ENCODE measurements at regions not wholly inside any gene's neighbourhood (a gene's known extent, or its start where the extent isn't known, plus 50 kb on each side); places are given as distances from the start of the nearest gene placed in this dataset.
"Not testable (repeated sequence)": the region's sequence is repeated elsewhere in the genome, so short reads cannot be mapped to it uniquely, and the experiment has no call there.

DNA sequence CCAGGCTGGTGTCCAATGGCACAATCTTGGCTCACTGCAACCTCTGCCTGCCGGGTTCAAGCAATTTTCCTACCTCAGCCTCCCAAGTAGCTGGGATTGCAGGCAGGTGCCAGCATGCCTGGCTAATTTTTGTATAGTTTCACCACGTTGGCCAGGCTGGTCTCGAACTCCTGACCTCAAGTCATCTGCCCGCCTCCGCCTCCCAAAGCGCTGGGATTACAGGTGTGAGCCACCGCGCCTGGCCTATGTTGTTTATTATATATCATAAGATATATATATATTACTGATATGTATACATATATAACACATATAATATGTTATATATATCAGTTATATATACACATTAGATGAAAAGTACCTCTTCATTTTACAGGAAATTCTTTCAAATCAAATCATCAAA is 914.7 kb downstream of the FOXD4L5 start:
- DNase-seq; ATAC-seq; H3K27ac ChIP-seq; H3K4me3 ChIP-seq; H3K27me3 ChIP-seq (ENCODE audit: insufficient read depth in 3 of 3, low read length in 2 of 3); H3K4me1 ChIP-seq; H3K36me3 ChIP-seq (ENCODE audit: insufficient read depth in 1 of 2, low read depth in 1 of 2); intact Hi-C loops (cut with DNase I); H3K9me3 ChIP-seq: not testable (repeated sequence)
- WGBS, 3 donors: 74 to 93% (median 89%) methylated on average over 3 to 4 of the region's 8 CpGs

DNA sequence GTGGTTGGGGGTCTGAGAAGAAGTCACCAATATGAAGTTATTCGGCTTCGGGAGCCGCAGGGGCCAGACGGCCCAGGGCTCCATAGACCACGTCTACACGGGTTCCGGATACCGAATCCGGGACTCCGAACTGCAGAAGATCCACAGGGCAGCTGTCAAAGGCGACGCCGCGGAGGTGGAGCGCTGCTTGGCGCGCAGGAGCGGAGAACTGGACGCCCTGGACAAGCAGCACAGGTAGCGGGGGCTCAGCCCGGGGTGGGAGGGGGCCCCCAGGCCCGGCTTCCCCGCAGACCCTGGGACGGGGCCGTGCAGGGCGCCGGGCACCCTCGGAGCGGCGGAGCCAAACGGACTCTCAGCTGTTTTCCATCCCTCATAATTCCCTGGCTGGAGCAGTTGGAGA is 915.4 kb downstream of the FOXD4L5 start:
- WGBS, 3 donors: 2% methylated on average over 12 of the region's 31 CpGs; no CpG with 5 or more reads in 2 of the 3 donors
- H3K27me3 ChIP-seq (ENCODE audit: insufficient read depth in 3 of 3, low read length in 2 of 3); intact Hi-C loops (cut with DNase I); H3K36me3 ChIP-seq (ENCODE audit: insufficient read depth in 1 of 2, low read depth in 1 of 2); DNase-seq; H3K4me1 ChIP-seq; H3K9me3 ChIP-seq; ATAC-seq; H3K27ac ChIP-seq: not testable (repeated sequence)
- peak overlapping the region; percentile 42 for H3K4me3 ChIP-seq

DNA sequence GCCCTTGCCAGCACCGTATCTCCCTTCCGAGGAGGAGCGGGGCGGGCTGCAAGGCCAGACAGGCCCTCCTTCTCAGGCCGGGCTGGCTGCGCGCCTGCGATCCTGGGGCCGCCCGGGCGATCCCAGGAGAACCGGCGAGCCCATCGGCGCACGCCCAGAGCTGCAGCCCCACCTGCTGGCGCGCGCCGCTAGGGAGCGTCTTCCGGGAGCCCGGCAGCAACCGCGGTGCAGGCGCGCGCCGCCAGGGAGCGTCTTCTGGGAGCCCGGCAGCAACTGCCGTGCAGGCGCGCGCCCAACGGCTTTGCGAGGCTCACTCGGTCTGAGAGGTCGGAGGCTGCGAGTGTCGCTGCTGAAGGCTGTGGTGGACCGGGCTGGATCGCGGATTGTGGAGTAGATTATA is 915.9 kb downstream of the FOXD4L5 start:
- ATAC-seq: peak; percentile 93 to 100 (median 100)
- WGBS, 3 donors: 0 to 1% (median 1%) methylated on average over 13 to 22 of the region's 44 CpGs
- H3K9me3 ChIP-seq; H3K4me1 ChIP-seq; H3K27me3 ChIP-seq (ENCODE audit: insufficient read depth in 3 of 3, low read length in 2 of 3); H3K36me3 ChIP-seq (ENCODE audit: insufficient read depth in 1 of 2, low read depth in 1 of 2); H3K27ac ChIP-seq; intact Hi-C loops (cut with DNase I): not testable (repeated sequence)
- H3K4me3 ChIP-seq: peak overlapping the region; percentile 32
- DNase-seq: peak; percentile 82 to 90
- TF ChIP-seq, protein P1, sequence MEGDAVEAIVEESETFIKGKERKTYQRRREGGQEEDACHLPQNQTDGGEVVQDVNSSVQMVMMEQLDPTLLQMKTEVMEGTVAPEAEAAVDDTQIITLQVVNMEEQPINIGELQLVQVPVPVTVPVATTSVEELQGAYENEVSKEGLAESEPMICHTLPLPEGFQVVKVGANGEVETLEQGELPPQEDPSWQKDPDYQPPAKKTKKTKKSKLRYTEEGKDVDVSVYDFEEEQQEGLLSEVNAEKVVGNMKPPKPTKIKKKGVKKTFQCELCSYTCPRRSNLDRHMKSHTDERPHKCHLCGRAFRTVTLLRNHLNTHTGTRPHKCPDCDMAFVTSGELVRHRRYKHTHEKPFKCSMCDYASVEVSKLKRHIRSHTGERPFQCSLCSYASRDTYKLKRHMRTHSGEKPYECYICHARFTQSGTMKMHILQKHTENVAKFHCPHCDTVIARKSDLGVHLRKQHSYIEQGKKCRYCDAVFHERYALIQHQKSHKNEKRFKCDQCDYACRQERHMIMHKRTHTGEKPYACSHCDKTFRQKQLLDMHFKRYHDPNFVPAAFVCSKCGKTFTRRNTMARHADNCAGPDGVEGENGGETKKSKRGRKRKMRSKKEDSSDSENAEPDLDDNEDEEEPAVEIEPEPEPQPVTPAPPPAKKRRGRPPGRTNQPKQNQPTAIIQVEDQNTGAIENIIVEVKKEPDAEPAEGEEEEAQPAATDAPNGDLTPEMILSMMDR (IDR thresholded peaks at IDR 0.05): peak; percentile 21

DNA sequence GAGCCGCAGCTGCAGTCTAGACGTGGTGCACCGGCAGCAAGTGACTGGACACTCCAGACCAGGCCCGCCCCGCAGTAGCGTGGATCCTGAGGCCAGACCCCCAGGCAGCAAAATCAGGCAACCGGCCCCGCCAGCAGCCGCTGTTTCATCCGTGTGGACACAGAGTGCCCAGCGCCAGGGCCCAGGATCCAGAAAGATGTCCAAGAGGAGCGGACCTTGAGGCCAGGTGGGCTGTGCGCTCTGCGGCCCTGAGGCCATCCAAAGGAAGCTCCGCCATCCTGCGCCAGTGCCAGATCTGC is 916.4 kb downstream of the FOXD4L5 start:
- WGBS, 3 donors: 0 to 4% (median 0%) methylated on average over 1 to 9 of the region's 16 CpGs
- intact Hi-C loops (cut with DNase I); H3K4me1 ChIP-seq; H3K27ac ChIP-seq; H3K9me3 ChIP-seq; H3K27me3 ChIP-seq (ENCODE audit: insufficient read depth in 3 of 3, low read length in 2 of 3); ATAC-seq; H3K36me3 ChIP-seq (ENCODE audit: insufficient read depth in 1 of 2, low read depth in 1 of 2): not testable (repeated sequence)
- peak in 1 of 2 donors; percentile 25 for DNase-seq
- H3K4me3 ChIP-seq: peak overlapping the region; percentile 45

DNA sequence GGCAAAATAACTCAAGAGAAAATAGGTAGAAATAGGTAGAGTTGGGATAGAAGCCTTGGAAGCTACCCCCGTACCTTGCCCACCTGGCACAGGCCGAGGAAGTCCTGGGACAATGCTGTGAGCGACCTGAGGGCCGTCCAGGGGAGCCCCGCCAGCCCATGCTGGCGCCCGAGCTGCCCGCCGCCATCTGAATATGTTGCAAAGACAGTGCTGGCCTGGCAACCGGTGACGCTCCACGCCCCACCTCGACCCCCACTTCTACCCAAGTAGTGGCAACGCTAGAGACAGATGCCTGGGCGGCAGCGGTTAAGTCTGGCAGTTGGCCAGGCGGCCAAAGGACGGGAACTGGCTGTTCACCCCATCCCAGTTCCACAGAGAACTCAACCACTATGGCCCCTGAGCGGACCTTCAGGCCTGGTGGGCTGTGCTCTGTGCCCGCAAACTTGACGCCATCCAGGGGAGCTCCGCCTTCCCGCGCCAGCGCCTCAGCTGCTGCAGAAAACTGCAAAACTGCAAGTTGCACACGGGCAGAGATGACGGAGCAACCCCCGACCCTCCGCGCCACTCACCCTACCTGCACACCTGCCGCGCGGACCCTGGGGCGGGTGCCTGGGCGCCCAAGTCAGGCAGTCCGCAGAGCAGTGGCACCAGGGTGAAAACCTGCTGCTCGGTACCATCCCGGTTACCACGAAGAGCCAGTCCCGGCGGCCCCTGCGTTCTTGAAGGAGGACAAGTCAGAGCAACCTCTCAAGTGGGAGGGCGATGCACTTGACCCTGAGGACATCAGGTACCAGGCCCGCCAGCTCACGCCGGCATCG is 917.0 kb downstream of the FOXD4L5 start:
- ATAC-seq; H3K36me3 ChIP-seq (ENCODE audit: insufficient read depth in 1 of 2, low read depth in 1 of 2); H3K4me1 ChIP-seq; H3K9me3 ChIP-seq; H3K27ac ChIP-seq; intact Hi-C loops (cut with DNase I); H3K27me3 ChIP-seq (ENCODE audit: insufficient read depth in 3 of 3, low read length in 2 of 3): not testable (repeated sequence)
- WGBS, 3 donors: 20 to 31% (median 23%) methylated on average over 7 to 34 of the region's 47 CpGs
- H3K4me3 ChIP-seq: peak overlapping the region; percentile 45
- DNase-seq: peak in 1 of 2 donors; percentile 34

Measured in psoas muscle (tissue), 7 donors.